ENCODE measurements at regions not wholly inside any gene's neighbourhood (a gene's known extent, or its start where the extent isn't known, plus 50 kb on each side); places are given as distances from the start of the nearest gene placed in this dataset.

- TF ChIP-seq, protein P1, sequence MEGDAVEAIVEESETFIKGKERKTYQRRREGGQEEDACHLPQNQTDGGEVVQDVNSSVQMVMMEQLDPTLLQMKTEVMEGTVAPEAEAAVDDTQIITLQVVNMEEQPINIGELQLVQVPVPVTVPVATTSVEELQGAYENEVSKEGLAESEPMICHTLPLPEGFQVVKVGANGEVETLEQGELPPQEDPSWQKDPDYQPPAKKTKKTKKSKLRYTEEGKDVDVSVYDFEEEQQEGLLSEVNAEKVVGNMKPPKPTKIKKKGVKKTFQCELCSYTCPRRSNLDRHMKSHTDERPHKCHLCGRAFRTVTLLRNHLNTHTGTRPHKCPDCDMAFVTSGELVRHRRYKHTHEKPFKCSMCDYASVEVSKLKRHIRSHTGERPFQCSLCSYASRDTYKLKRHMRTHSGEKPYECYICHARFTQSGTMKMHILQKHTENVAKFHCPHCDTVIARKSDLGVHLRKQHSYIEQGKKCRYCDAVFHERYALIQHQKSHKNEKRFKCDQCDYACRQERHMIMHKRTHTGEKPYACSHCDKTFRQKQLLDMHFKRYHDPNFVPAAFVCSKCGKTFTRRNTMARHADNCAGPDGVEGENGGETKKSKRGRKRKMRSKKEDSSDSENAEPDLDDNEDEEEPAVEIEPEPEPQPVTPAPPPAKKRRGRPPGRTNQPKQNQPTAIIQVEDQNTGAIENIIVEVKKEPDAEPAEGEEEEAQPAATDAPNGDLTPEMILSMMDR (IDR thresholded peaks at IDR 0.05), result no peak
- TF ChIP-seq POLR2A (IDR thresholded peaks at IDR 0.05), result no peak
Observed at GRCh38 chr6:167235005-167235404, 56.1 kb upstream of the UNC93A start.

All from right lobe of liver (tissue), 4 donors.